ENCODE measurements at regions not wholly inside any gene's neighbourhood (a gene's known extent, or its start where the extent isn't known, plus 50 kb on each side); places are given as distances from the start of the nearest gene placed in this dataset.
A peak's percentile ranks its signal among the peaks of the same experiment; 100 is the strongest.

DNA sequence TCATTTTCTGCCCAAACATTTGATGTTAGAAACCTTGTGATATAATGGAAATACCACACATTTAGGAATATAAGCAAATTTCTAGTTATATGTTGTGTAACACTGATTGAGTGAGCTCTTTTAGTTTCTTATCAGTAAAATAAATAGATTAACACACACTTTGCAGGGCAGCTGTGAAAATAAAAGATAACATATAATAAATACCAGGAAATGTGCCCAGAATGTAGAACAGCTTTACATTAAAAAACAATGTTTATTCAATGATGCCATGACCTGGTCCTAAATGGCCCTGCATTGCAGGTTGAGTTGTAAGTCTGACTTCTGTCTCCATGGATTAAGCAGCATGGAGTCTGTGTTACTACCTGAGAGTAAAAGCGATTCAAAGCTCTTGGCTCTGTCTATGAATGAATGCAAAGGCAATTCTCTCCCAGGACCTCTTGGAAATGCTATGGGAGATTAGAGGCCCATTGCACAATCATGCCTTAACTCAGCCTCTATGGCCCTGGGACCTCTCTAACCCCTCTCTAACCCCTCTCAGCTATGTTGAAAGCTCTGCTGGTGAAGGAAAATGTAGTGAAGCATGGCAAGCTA, 296.0 kb upstream of the ACTBL2 start:
- 88% methylated on average over 1 of the region's 1 CpG; no CpG with 5 or more reads in 1 of the 2 experiments for WGBS, 2 experiments (ENCODE audit: extremely low coverage in 1 of 2, insufficient coverage in 1 of 2, insufficient read length in 1 of 2, insufficient replicate concordance in 2 of 2, low coverage in 1 of 2, low lambda C conversion rate in 2 of 2, missing lambda C conversion rate in 1 of 2)
- H4K20me1 ChIP-seq (replicated peaks in 1 of 2; ENCODE audit: control insufficient read depth in 1 of 2, insufficient read depth in 2 of 2, low read length in 2 of 2) = no peaks in the 10 kb centered on the region

More for the DNA sequence above, 296.0 kb upstream of the ACTBL2 start:
- ChIA-PET CTCF (ENCODE audit: partially characterized antibody) (interaction anchor here (0.7 to 6.3 kb wide), 32 partner anchors 8 to 788 kb away, joined by 3 to 86 read pairs (median 4); partner anchors contain the start of gene PLK2), POLR2A (ENCODE audit: partially characterized antibody) (interaction anchor here (1.1 kb wide), 1 partner anchor 682 kb away, joined by 3 read pairs; the partner anchor contains the start of gene PLK2)
- Histone ChIP-seq H2BK12ac (ENCODE audit: low read depth, low read length) (no peak overlapping the region), H3K9ac (replicated peaks in 1 of 4; ENCODE audit: extremely low read depth in 1 of 4, low read depth in 3 of 4, low read length in 3 of 4) (no peak overlapping the region), H4K5ac (ENCODE audit: insufficient read length, low read depth, low read length) (no peak overlapping the region), H3K4ac (replicated peaks; ENCODE audit: insufficient read length, low read depth, low read length) (no peak overlapping the region), H2BK20ac (ENCODE audit: low read length) (no peak overlapping the region), H4K91ac (replicated peaks; ENCODE audit: insufficient read length, low read length) (no peak overlapping the region), H3K27me3 (replicated peaks in 1 of 4; ENCODE audit: control insufficient read depth in 3 of 4, extremely low read depth in 1 of 4, insufficient read depth in 3 of 4, low read length in 3 of 4) (no peaks in the 10 kb centered on the region), H3K79me1 (ENCODE audit: low read depth, low read length) (no peaks in the 10 kb centered on the region), H3K23me2 (ENCODE audit: low read depth, low read length) (no peaks in the 10 kb centered on the region), H3K36me3 (ENCODE audit: control insufficient read depth in 2 of 4, insufficient read depth in 4 of 4, low read length in 3 of 4) (no peaks in the 10 kb centered on the region), H3K9me3 (ENCODE audit: insufficient read depth in 2 of 2, low read depth in 1 of 2, low read length in 1 of 2) (no peaks in the 10 kb centered on the region), H2AFZ (ENCODE audit: low read length) (no peak overlapping the region), H3K23ac (ENCODE audit: insufficient read length) (no peak overlapping the region), H3K79me2 (ENCODE audit: control insufficient read depth in 1 of 2, insufficient read depth in 2 of 2, low read length in 2 of 2) (no peaks in the 10 kb centered on the region), H3K56ac (replicated peaks; ENCODE audit: insufficient read length, low read depth, low read length) (no peak overlapping the region), H2BK5ac (ENCODE audit: low read depth, low read length) (no peak overlapping the region), H3K4me2 (ENCODE audit: insufficient read depth in 1 of 2, low read depth in 2 of 2, low read length in 2 of 2) (no peak overlapping the region), H3K14ac (ENCODE audit: insufficient read length) (no peak overlapping the region), H3K4me1 (replicated peaks in 1 of 4; ENCODE audit: control insufficient read depth in 3 of 4, insufficient read depth in 4 of 4, low read length in 3 of 4) (no peaks in the 10 kb centered on the region), H2BK15ac (ENCODE audit: low read length) (no peak overlapping the region), H2BK120ac (replicated peaks; ENCODE audit: low read depth, low read length) (no peak overlapping the region), H3K27ac (ENCODE audit: low read depth, low read length) (no peak overlapping the region), H4K8ac (ENCODE audit: extremely low read depth, insufficient read depth, low read length) (no peak overlapping the region), H2AK5ac (ENCODE audit: low read depth, low read length) (no peak overlapping the region), H3K18ac (ENCODE audit: extremely low read depth, low read length) (no peak overlapping the region), H3K4me3 (ENCODE audit: extremely low read depth in 1 of 4, insufficient read depth in 2 of 4, low read depth in 3 of 4, low read length in 4 of 4) (no peak overlapping the region)
- peak; percentile 51; the same call in 1 of the 2 replicates for TF ChIP-seq CEBPB (IDR thresholded peaks at IDR 0.05; ENCODE audit: low read depth, low read length)
- no peak for TF ChIP-seq CTBP2 (IDR thresholded peaks at IDR 0.05; ENCODE audit: borderline replicate concordance, insufficient read depth, insufficient read length, low read length)
- FAIRE-seq (no peak), DNase-seq (ENCODE audit: low read depth in 1 of 2, low spot score in 2 of 2) (no peak)

Data from H1 (cell line).